ENCODE measurements at regions not wholly inside any gene's neighbourhood (a gene's known extent, or its start where the extent isn't known, plus 50 kb on each side); places are given as distances from the start of the nearest gene placed in this dataset. TPM values are rescaled to one million over a fixed set of nuclear protein-coding genes. Genes with fewer than 3 reads are reported as not detected.
A peak's percentile ranks its signal among the peaks of the same experiment; 100 is the strongest.
"Not testable (repeated sequence)": the region's sequence is repeated elsewhere in the genome, so short reads cannot be mapped to it uniquely, and the experiment has no call there.

DNA sequence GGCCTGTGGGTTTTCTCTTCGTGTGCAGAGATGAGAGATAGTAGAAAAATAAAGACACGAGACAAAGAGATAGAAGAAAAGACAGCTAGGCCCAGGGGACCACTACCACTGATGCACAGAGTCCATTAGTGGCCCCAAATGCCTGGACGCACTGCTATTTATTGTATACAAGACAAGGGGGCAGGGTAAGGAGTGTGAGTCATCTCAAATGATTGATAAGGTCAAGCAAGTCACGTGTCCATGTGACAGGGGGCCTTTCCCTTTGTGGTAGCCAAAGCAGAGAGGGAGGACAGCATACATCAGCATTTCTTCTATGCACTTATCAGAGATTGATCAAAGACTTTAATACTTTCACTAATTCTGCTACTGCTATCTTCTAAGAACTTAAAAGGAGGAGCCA is 53.0 kb upstream of the PRSS16 start:
- CTCF ChIA-PET; in situ Hi-C loops (cut with MboI); POLR2A ChIA-PET; FAIRE-seq; H3K4me2 ChIP-seq (ENCODE audit: control insufficient read depth, insufficient read depth); BruUV-seq (replicated peaks); SMC1A ChIA-PET (ENCODE audit: uncharacterized antibody, unreplicated experiment); DNase-seq (ENCODE audit: low read depth, low spot score); H3K9ac ChIP-seq (ENCODE audit: control insufficient read depth, insufficient read depth, low read length); H3K4me3 ChIP-seq; H4K20me1 ChIP-seq (ENCODE audit: control insufficient read depth, insufficient read depth); H3K4me1 ChIP-seq (ENCODE audit: control insufficient read depth, insufficient read depth, low read length); H3K27me3 ChIP-seq (replicated peaks in 1 of 2; ENCODE audit: control insufficient read depth in 2 of 2, insufficient read depth in 2 of 2, low read length in 1 of 2); intact Hi-C loops (cut with micrococcal nuclease; ENCODE audit: unreplicated experiment); H2AFZ ChIP-seq (ENCODE audit: control insufficient read depth, low read depth, low read length); H3K9me3 ChIP-seq (replicated peaks; ENCODE audit: control insufficient read depth, insufficient read depth, low read length); H3K79me2 ChIP-seq (ENCODE audit: control insufficient read depth, insufficient read depth, low read length); H3K36me3 ChIP-seq (ENCODE audit: control insufficient read depth in 2 of 2, insufficient read depth in 2 of 2, low read length in 1 of 2); H3K27ac ChIP-seq (ENCODE audit: control insufficient read depth, insufficient read depth); ATAC-seq: not testable (repeated sequence)
- TF ChIP-seq BHLHE40 (IDR thresholded peaks at IDR 0.05; ENCODE audit: borderline replicate concordance in 1 of 2, low read depth in 2 of 2, low read length in 1 of 2) (peak in 1 of 2 experiments; percentile 15; a peak in 1 of 4 replicates), RAD51 (IDR thresholded peaks at IDR 0.05) (0 out of 2 replicates have a peak, but pooled peaks have one; percentile 20)
- TF ChIP-seq, protein P1, sequence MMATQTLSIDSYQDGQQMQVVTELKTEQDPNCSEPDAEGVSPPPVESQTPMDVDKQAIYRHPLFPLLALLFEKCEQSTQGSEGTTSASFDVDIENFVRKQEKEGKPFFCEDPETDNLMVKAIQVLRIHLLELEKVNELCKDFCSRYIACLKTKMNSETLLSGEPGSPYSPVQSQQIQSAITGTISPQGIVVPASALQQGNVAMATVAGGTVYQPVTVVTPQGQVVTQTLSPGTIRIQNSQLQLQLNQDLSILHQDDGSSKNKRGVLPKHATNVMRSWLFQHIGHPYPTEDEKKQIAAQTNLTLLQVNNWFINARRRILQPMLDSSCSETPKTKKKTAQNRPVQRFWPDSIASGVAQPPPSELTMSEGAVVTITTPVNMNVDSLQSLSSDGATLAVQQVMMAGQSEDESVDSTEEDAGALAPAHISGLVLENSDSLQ (IDR thresholded peaks at IDR 0.05), result peak; percentile 23; the same call in 1 of the 2 replicates
- TF ChIP-seq, protein P2, sequence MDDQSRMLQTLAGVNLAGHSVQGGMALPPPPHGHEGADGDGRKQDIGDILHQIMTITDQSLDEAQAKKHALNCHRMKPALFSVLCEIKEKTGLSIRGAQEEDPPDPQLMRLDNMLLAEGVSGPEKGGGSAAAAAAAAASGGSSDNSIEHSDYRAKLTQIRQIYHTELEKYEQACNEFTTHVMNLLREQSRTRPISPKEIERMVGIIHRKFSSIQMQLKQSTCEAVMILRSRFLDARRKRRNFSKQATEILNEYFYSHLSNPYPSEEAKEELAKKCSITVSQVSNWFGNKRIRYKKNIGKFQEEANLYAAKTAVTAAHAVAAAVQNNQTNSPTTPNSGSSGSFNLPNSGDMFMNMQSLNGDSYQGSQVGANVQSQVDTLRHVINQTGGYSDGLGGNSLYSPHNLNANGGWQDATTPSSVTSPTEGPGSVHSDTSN (IDR thresholded peaks at IDR 0.05; ENCODE audit: insufficient replicate concordance, low read depth, low read length), result peak; percentile 20
- RAD21 ChIA-PET (ENCODE audit: unreplicated experiment), result interaction anchor here (0.6 kb wide), 1 partner anchor 1405 kb away, joined by 3 read pairs; no protein-coding TSS in a partner anchor
- 13% methylated on average over 4 of the region's 4 CpGs for WGBS (ENCODE audit: insufficient coverage, insufficient replicate concordance, low lambda C conversion rate, missing lambda C conversion rate)

DNA sequence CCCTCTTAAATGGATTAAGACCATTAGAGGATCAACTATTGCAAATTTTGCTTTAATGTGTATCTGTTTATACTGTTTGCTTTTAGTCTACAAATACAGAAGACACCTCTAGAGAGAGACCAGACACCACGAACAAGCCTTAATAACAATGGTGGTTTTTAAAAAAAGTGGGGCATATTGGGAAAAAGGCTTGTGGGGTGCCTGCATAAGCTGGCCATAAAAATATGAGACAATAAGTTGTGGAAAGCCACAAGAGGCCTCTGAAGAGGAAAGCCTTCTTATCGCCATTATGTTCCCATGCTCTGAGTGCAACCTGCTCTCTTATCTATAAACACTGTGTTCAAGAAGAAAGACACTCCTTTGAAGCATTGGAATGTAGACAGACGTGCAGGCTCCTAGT is 52.0 kb upstream of the PRSS16 start:
- H3K4me2 ChIP-seq (ENCODE audit: control insufficient read depth, insufficient read depth); H3K9me3 ChIP-seq (replicated peaks; ENCODE audit: control insufficient read depth, insufficient read depth, low read length); RAD21 ChIA-PET (ENCODE audit: unreplicated experiment); H4K20me1 ChIP-seq (ENCODE audit: control insufficient read depth, insufficient read depth); H3K36me3 ChIP-seq (ENCODE audit: control insufficient read depth in 2 of 2, insufficient read depth in 2 of 2, low read length in 1 of 2); H3K79me2 ChIP-seq (ENCODE audit: control insufficient read depth, insufficient read depth, low read length); POLR2A ChIA-PET; ATAC-seq; SMC1A ChIA-PET (ENCODE audit: uncharacterized antibody, unreplicated experiment); FAIRE-seq; H3K4me3 ChIP-seq; H2AFZ ChIP-seq (ENCODE audit: control insufficient read depth, low read depth, low read length); in situ Hi-C loops (cut with MboI); intact Hi-C loops (cut with micrococcal nuclease; ENCODE audit: unreplicated experiment); H3K27ac ChIP-seq (ENCODE audit: control insufficient read depth, insufficient read depth); DNase-seq (ENCODE audit: low read depth, low spot score); H3K9ac ChIP-seq (ENCODE audit: control insufficient read depth, insufficient read depth, low read length); H3K4me1 ChIP-seq (ENCODE audit: control insufficient read depth, insufficient read depth, low read length); BruUV-seq (replicated peaks); H3K27me3 ChIP-seq (replicated peaks in 1 of 2; ENCODE audit: control insufficient read depth in 2 of 2, insufficient read depth in 2 of 2, low read length in 1 of 2): not testable (repeated sequence)
- WGBS (ENCODE audit: insufficient coverage, insufficient replicate concordance, low lambda C conversion rate, missing lambda C conversion rate), result 21% methylated on average over 3 of the region's 3 CpGs
- CTCF ChIA-PET, result interaction anchor here (0.6 kb wide), 1 partner anchor 415 kb away, joined by 3 read pairs; no protein-coding TSS in a partner anchor

Small RNAs in the stretch of these regions (microRNA-seq; reads per million reads assigned to microRNA genes)
- 21.6 reads per million, percentile 56 among the genes with 10 or more reads in this experiment for gene MIR3143

Small RNAs in the stretch of these regions (small RNA-seq; reads per million reads assigned to genes)
- gene MIR3143, result 2.1 reads per million, percentile 62 among the genes with 10 or more reads in this experiment
- not detected for gene RNU2-62P
